Natural killer cell (primary cell): ENCODE measurements at regions not wholly inside any gene's neighbourhood (a gene's known extent, or its start where the extent isn't known, plus 50 kb on each side); places are given as distances from the start of the nearest gene placed in this dataset.

Experiments
- ATAC-seq, 3 donors: fragments of 150-1000 bp in 2 of 3; fragments of 200-7000 bp in 1 of 3; cut with Tn5 transposase; 1 replicate in 1 of 3; 2 replicates in 2 of 3; pipeline ENCODE4 v1.10.0; 2021; ENCODE audit warnings: mild to moderate bottlenecking in 2 of 3, moderate library complexity in 2 of 3
- DNase-seq, 2 donors: peaks; one replicate each; pipeline versions ENCODE4 v3.0.0 to v3.0.0-alpha.2; 2013 to 2021; ENCODE audit warnings: mixed read lengths in 1 of 2
- H3K27ac ChIP-seq: one replicate; pipeline ENCODE4 v1.5.1; 2013; ENCODE audit warnings: mild to moderate bottlenecking, low read length
- H3K27me3 ChIP-seq: one replicate; pipeline ENCODE4 v1.6.1; 2013; ENCODE audit warnings: low read length; ENCODE audit not compliant: control insufficient read depth, insufficient read depth
- H3K36me3 ChIP-seq: one replicate; pipeline ENCODE4 v1.6.1; 2013; ENCODE audit warnings: low read length; ENCODE audit not compliant: control insufficient read depth, insufficient read depth
- H3K4me1 ChIP-seq: one replicate; pipeline ENCODE4 v1.6.1; 2013; ENCODE audit warnings: low read length; ENCODE audit not compliant: control insufficient read depth, insufficient read depth
- H3K4me3 ChIP-seq: one replicate; pipeline ENCODE4 v1.5.1; 2013; ENCODE audit warnings: low read length
- H3K9me3 ChIP-seq: one replicate; pipeline ENCODE4 v1.6.1; 2013; ENCODE audit warnings: low read length; ENCODE audit not compliant: control insufficient read depth, insufficient read depth
- H3K27ac Mint-ChIP-seq, 2 donors: one replicate each; pipeline ENCODE4 v1.8.0; 2022; ENCODE audit warnings: mild to moderate bottlenecking in 2 of 2, mixed read lengths in 2 of 2, moderate library complexity in 1 of 2
- H3K27me3 Mint-ChIP-seq, 2 donors: one replicate each; pipeline ENCODE4 v1.8.0; 2022; ENCODE audit warnings: low read depth in 2 of 2, mixed read lengths in 2 of 2
- H3K36me3 Mint-ChIP-seq: one replicate; pipeline ENCODE4 v1.8.0; 2022; ENCODE audit warnings: mixed read lengths
- H3K4me1 Mint-ChIP-seq, 2 donors: one replicate each; pipeline ENCODE4 v1.8.0; 2022; ENCODE audit warnings: mixed read lengths in 2 of 2
- H3K4me3 Mint-ChIP-seq: one replicate; pipeline ENCODE4 v1.8.0; 2022; ENCODE audit warnings: mild to moderate bottlenecking, moderate library complexity, mixed read lengths
- H3K9me3 Mint-ChIP-seq, 2 donors: one replicate each; pipeline ENCODE4 v1.8.0; 2022; ENCODE audit warnings: mixed read lengths in 2 of 2
- WGBS: methylation state at CpG from one replicate; pipeline ENCODE4 v1.1.7; 2013; ENCODE audit warnings: missing lambda C conversion rate; ENCODE audit not compliant: insufficient coverage; 5-methylcytosine and 5-hydroxymethylcytosine counted together
- intact Hi-C: fragments of 100-400 bp; cut with micrococcal nuclease; formaldehyde crosslinking; loops from one replicate; pipeline ENCODE4 v1.14.2; 2022
- TF ChIP-seq, protein P1 (sequence below): fragments of 200-600 bp; IDR thresholded peaks from one replicate; pipeline ENCODE4 v1.8.0; 2022; ENCODE audit warnings: antibody characterized with exemption

DNA sequence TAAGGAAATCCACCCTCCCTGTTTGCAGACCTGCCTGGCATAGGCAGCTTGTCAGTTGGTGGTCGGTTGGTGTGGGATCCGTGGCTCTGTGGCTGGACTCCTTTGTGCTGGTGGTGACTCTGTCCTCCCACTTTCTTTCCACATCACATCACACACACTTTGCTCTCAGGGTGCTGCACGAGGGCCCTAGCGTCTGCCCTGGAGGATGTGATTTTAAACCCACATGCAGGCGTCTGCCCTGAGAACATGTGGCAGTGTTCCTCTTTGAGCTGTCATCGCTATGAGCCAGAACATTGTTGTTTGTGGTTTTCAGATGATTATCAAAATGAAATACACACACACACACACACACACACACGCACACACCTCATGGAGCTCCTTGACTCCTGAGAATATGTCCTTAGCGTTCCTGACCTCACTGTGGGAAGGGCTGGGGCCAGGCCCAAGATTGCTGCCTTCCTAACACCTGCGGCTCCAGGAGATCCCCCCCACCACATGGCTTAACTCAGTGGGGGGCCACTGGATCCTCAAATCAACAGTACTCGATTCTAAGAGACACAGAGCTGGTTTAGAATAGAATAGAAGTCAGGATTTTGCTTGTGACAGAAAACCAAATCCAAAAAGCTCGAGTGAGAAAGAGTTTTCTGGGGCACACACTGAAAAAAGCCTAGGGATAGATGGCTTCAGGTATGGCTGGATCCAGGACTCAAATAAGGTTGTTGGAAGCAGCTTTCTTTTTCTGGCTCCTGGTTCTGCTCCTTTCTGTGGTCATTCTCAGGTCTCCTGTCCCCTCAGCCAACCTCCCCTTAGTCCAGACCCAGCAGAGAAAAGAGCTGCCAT is 54.8 kb downstream of the RTP5 start:
- ATAC-seq = peak in 2 of 3 donors; percentile 29 to 53
- no peaks in the 10 kb centered on the region for H3K27me3 ChIP-seq
- H3K27ac ChIP-seq = no peak overlapping the region
- TF ChIP-seq, protein P1, sequence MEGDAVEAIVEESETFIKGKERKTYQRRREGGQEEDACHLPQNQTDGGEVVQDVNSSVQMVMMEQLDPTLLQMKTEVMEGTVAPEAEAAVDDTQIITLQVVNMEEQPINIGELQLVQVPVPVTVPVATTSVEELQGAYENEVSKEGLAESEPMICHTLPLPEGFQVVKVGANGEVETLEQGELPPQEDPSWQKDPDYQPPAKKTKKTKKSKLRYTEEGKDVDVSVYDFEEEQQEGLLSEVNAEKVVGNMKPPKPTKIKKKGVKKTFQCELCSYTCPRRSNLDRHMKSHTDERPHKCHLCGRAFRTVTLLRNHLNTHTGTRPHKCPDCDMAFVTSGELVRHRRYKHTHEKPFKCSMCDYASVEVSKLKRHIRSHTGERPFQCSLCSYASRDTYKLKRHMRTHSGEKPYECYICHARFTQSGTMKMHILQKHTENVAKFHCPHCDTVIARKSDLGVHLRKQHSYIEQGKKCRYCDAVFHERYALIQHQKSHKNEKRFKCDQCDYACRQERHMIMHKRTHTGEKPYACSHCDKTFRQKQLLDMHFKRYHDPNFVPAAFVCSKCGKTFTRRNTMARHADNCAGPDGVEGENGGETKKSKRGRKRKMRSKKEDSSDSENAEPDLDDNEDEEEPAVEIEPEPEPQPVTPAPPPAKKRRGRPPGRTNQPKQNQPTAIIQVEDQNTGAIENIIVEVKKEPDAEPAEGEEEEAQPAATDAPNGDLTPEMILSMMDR = no peak
- Mint-ChIP-seq H3K27me3 (peaks cover 0 to 14% of the 10 kb centered on the region in 2 donors), H3K27ac (peak overlapping the region; percentile 65 to 83), H3K4me1 (peaks cover 25 to 49% of the 10 kb centered on the region in 2 donors), H3K4me3 (peak overlapping the region; percentile 25), H3K36me3 (no peaks in the 10 kb centered on the region), H3K9me3 (no peaks in the 10 kb centered on the region)
- H3K4me1 ChIP-seq = peaks cover 44% of the 10 kb centered on the region
- H3K4me3 ChIP-seq = no peak overlapping the region
- no peak for DNase-seq
- 47% methylated on average over 10 of the region's 11 CpGs for WGBS
- intact Hi-C loops = no loop called here
- no peaks in the 10 kb centered on the region for H3K36me3 ChIP-seq
- no peaks in the 10 kb centered on the region for H3K9me3 ChIP-seq

DNA sequence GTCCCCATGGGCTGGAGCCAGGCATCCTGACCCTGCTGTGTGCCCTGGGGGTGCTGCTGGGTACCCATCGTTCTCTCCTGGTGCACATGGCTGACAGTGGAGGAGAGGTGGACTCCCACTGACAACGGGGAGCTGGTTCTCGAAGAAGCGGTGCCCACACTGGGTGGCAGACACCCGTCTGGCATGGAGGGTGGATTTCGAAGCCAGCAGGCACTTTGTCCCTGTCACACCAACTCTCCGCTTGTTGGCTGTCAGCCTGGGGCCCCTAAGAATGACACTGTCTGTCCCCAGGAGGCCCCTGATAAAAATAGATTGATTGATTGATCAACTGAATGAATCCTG is 55.4 kb downstream of the RTP5 start:
- Mint-ChIP-seq H3K27me3 (peaks cover 0 to 14% of the 10 kb centered on the region in 2 donors), H3K4me3 (peak overlapping the region; percentile 87), H3K27ac (peak overlapping the region; percentile 65 to 83), H3K4me1 (peaks cover 25 to 49% of the 10 kb centered on the region in 2 donors), H3K9me3 (no peaks in the 10 kb centered on the region), H3K36me3 (no peaks in the 10 kb centered on the region)
- peaks cover 44% of the 10 kb centered on the region for H3K4me1 ChIP-seq
- H3K27me3 ChIP-seq = no peaks in the 10 kb centered on the region
- H3K4me3 ChIP-seq = no peak overlapping the region
- H3K27ac ChIP-seq = no peak overlapping the region
- no peaks in the 10 kb centered on the region for H3K36me3 ChIP-seq
- no peak for ATAC-seq
- no peak for DNase-seq
- intact Hi-C loops = no loop called here
- H3K9me3 ChIP-seq = no peaks in the 10 kb centered on the region
- TF ChIP-seq, protein P1 = no peak
- 93% methylated on average over 7 of the region's 7 CpGs for WGBS

DNA sequence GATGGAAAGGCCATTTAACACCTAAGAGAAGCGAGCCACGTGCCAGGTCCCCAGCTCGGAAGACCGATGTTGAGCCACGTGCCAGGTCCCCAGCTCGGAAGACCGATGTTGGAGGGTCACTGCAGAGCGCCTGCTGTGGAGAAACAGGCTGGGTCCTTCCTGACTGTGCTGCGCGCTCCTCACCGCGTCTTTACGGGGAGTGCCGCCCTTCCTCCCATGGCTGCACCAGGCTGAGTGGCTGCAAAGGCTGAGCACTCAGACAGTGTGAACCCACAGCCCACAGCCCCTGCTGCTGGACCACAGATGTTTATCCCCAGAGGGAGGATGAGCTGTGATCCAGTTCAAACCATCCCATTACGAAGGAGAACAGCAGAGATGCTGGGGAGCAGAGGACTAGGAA is 55.7 kb downstream of the RTP5 start:
- peak; percentile 70 to 79 (median 72) for ATAC-seq
- H3K27ac Mint-ChIP-seq = peak overlapping the region; percentile 65 to 83
- peak in 1 of 2 donors; percentile 42 for DNase-seq

More for the DNA sequence above, 55.7 kb downstream of the RTP5 start:
- Histone ChIP-seq H3K4me1 (peaks cover 44% of the 10 kb centered on the region), H3K9me3 (no peaks in the 10 kb centered on the region), H3K36me3 (no peaks in the 10 kb centered on the region), H3K27me3 (no peaks in the 10 kb centered on the region), H3K4me3 (no peak overlapping the region), H3K27ac (no peak overlapping the region)
- 58% methylated on average over 15 of the region's 15 CpGs for WGBS
- intact Hi-C loops = no loop called here
- no peaks in the 10 kb centered on the region for H3K36me3 Mint-ChIP-seq
- no peaks in the 10 kb centered on the region for H3K9me3 Mint-ChIP-seq
- H3K4me3 Mint-ChIP-seq = peak overlapping the region; percentile 87
- TF ChIP-seq, protein P1 = no peak
- H3K27me3 Mint-ChIP-seq = peaks cover 0 to 14% of the 10 kb centered on the region in 2 donors
- H3K4me1 Mint-ChIP-seq = peaks cover 25 to 49% of the 10 kb centered on the region in 2 donors
